GM21825 (cell line): ENCODE measurements at regions not wholly inside any gene's neighbourhood (a gene's known extent, or its start where the extent isn't known, plus 50 kb on each side); places are given as distances from the start of the nearest gene placed in this dataset.
"Not testable (repeated sequence)": the region's sequence is repeated elsewhere in the genome, so short reads cannot be mapped to it uniquely, and the experiment has no call there.

Experiments
- ATAC-seq: cut with Tn5 transposase; IDR thresholded peaks from one replicate; pipeline ENCODE4 v1.9.1; 2021; ENCODE audit warnings: mild to moderate bottlenecking, moderate library complexity; ENCODE audit not compliant: unreplicated experiment

GRCh38 chr10:28188526-28188925 lies 114.3 kb downstream of the MPP7 start:
- no peak for ATAC-seq

GRCh38 chr10:28186887-28187578 lies 115.8 kb downstream of the MPP7 start:
- ATAC-seq: no peak

- ATAC-seq: no peak
Observed at GRCh38 chr10:28186461-28186860, 116.4 kb downstream of the MPP7 start.

- no peak for ATAC-seq
Observed at GRCh38 chr10:28184810-28185209, 118.1 kb downstream of the MPP7 start.

GRCh38 chr10:28181478-28182096 lies 121.3 kb downstream of the MPP7 start:
- no peak for ATAC-seq

- ATAC-seq: no peak
Observed at GRCh38 chr10:28180654-28181053, 122.2 kb downstream of the MPP7 start.

GRCh38 chr10:28179743-28180099 lies 123.1 kb downstream of the MPP7 start:
- ATAC-seq: no peak

GRCh38 chr10:28179006-28179742 lies 123.7 kb downstream of the MPP7 start:
- ATAC-seq: no peak

- ATAC-seq: peak; percentile 70
Observed at GRCh38 chr10:28177944-28178637, 124.8 kb downstream of the MPP7 start.

- ATAC-seq: not testable (repeated sequence)
Observed at GRCh38 chr10:28176498-28176897, 126.4 kb downstream of the MPP7 start.

- ATAC-seq: no peak
Observed at GRCh38 chr10:28172223-28172610, 130.6 kb downstream of the MPP7 start.

- no peak for ATAC-seq
Observed at GRCh38 chr10:28171468-28172222, 131.2 kb downstream of the MPP7 start.

- ATAC-seq: peak; percentile 88
Observed at GRCh38 chr10:28169525-28169924, 133.3 kb downstream of the MPP7 start.

GRCh38 chr10:28160866-28161405 lies 141.9 kb downstream of the MPP7 start:
- no peak for ATAC-seq

GRCh38 chr10:28157379-28157778 lies 145.5 kb downstream of the MPP7 start:
- ATAC-seq: no peak

GRCh38 chr10:28155726-28156125 lies 147.1 kb downstream of the MPP7 start:
- ATAC-seq: no peak

- no peak for ATAC-seq
Observed at GRCh38 chr10:28151636-28152035, 151.2 kb downstream of the MPP7 start.

GRCh38 chr10:28149746-28150145 lies 150.9 kb upstream of the ODAD2 start:
- ATAC-seq: no peak

GRCh38 chr10:28147706-28148105 lies 148.8 kb upstream of the ODAD2 start:
- ATAC-seq: no peak

- no peak for ATAC-seq
Observed at GRCh38 chr10:28139138-28139537, 140.3 kb upstream of the ODAD2 start.
